IMR-90 (cell line): ENCODE measurements at regions not wholly inside any gene's neighbourhood (a gene's known extent, or its start where the extent isn't known, plus 50 kb on each side); places are given as distances from the start of the nearest gene placed in this dataset.
"Not testable (repeated sequence)": the region's sequence is repeated elsewhere in the genome, so short reads cannot be mapped to it uniquely, and the experiment has no call there.

Source experiments
- ATAC-seq: fragments of 200-7000 bp; cut with Tn5 transposase; 2 replicates; pipeline ENCODE4 v1.9.1; 2020; ENCODE audit warnings: low read depth, mild to moderate bottlenecking, moderate library complexity
- BruUV-seq: library from RNA; stranded (reverse); fragments of 400-500 nt; replicated peaks from 2 replicates; lab custom pipeline; 2021; lab: Mats Ljungman, UMichigan
- CTCF ChIA-PET: fragments of 300-600 bp; formaldehyde crosslinking; extraction: SDS; loops from one replicate; lab custom pipeline; 2021; ENCODE audit warnings: antibody characterized with exemption; lab: Yijun Ruan, JAX
- POLR2A ChIA-PET: fragments of 300-600 bp; sonication (Branson Sonifier 250); formaldehyde crosslinking; loops from one replicate; lab custom pipeline; 2022; ENCODE audit warnings: antibody characterized with exemption; ENCODE audit not compliant: unreplicated experiment; lab: Charles Lee
- DNase-seq: peaks from one replicate; pipeline ENCODE4 v3.0.0; 2013
- H2AFZ ChIP-seq: replicated peaks from 2 replicates; pipeline ENCODE3; 2013; ENCODE audit warnings: low read length, mild to moderate bottlenecking; ENCODE audit not compliant: poor library complexity
- H2AK5ac ChIP-seq: 2 replicates; pipeline ENCODE4 v1.6.1; 2013; ENCODE audit warnings: low read depth, low read length, inconsistent platforms
- H2AK9ac ChIP-seq: replicated peaks from 2 replicates; pipeline ENCODE3; 2013; ENCODE audit warnings: mild to moderate bottlenecking, low read depth, low read length, moderate library complexity; ENCODE audit not compliant: poor library complexity
- H2BK120ac ChIP-seq: 2 replicates; pipeline ENCODE4 v1.6.1; 2013; ENCODE audit warnings: low read depth, low read length, inconsistent platforms
- H2BK15ac ChIP-seq: 3 replicates; pipeline ENCODE4 v1.6.1; 2013; ENCODE audit warnings: low read depth, low read length, inconsistent platforms
- H2BK20ac ChIP-seq: 2 replicates; pipeline ENCODE4 v1.6.1; 2013; ENCODE audit warnings: low read depth, mild to moderate bottlenecking, inconsistent platforms, low read length, moderate library complexity
- H2BK5ac ChIP-seq: 2 replicates; pipeline ENCODE4 v1.6.1; 2013; ENCODE audit warnings: mild to moderate bottlenecking, low read depth, low read length, inconsistent platforms; ENCODE audit not compliant: poor library complexity, severe bottlenecking
- H3K14ac ChIP-seq: replicated peaks from 2 replicates; pipeline ENCODE4 v1.6.1; 2013; ENCODE audit warnings: low read depth, low read length, inconsistent platforms
- H3K18ac ChIP-seq: 2 replicates; pipeline ENCODE4 v1.6.1; 2013; ENCODE audit warnings: low read depth, low read length, control low read depth
- H3K23ac ChIP-seq: 2 replicates; pipeline ENCODE4 v1.6.1; 2013; ENCODE audit warnings: low read depth, low read length, inconsistent platforms
- H3K27ac ChIP-seq: 2 replicates; pipeline ENCODE4 v1.5.1; 2013; ENCODE audit warnings: mild to moderate bottlenecking, control low read depth, low read length; ENCODE audit not compliant: insufficient read depth
- H3K27me3 ChIP-seq: 2 replicates; pipeline ENCODE4 v1.6.1; 2013; ENCODE audit warnings: low read length; ENCODE audit not compliant: control insufficient read depth, insufficient read depth
- H3K36me3 ChIP-seq: 2 replicates; pipeline ENCODE4 v1.6.1; 2013; ENCODE audit warnings: low read length, mixed read lengths; ENCODE audit not compliant: control insufficient read depth, insufficient read depth
- H3K4ac ChIP-seq: 2 replicates; pipeline ENCODE4 v1.6.1; 2013; ENCODE audit warnings: low read depth, low read length, inconsistent platforms
- H3K4me1 ChIP-seq: 2 replicates; pipeline ENCODE4 v1.6.1; 2013; ENCODE audit warnings: low read length, mixed read lengths; ENCODE audit not compliant: control insufficient read depth, insufficient read depth
- H3K4me2 ChIP-seq: 2 replicates; pipeline ENCODE4 v1.6.1; 2013; ENCODE audit warnings: low read depth, mild to moderate bottlenecking, control low read depth, low read length, moderate library complexity
- H3K4me3 ChIP-seq: 2 replicates; pipeline ENCODE4 v1.5.1; 2013; ENCODE audit warnings: low read depth, mild to moderate bottlenecking, control low read depth, low read length, moderate library complexity; ENCODE audit not compliant: insufficient read depth
- H3K56ac ChIP-seq: 2 replicates; pipeline ENCODE4 v1.6.1; 2013; ENCODE audit warnings: low read length, inconsistent platforms; ENCODE audit not compliant: insufficient read depth; ENCODE audit errors: extremely low read depth
- H3K79me1 ChIP-seq, 2 experiments: 2 replicates each; pipeline ENCODE4 v1.6.1; 2013; ENCODE audit warnings: low read length in 2 of 2, inconsistent platforms in 1 of 2, low read depth in 1 of 2
- H3K9ac ChIP-seq: 2 replicates; pipeline ENCODE4 v1.6.1; 2013; ENCODE audit warnings: low read depth, low read length, control low read depth
- H3K9me1 ChIP-seq: 2 replicates; pipeline ENCODE4 v1.6.1; 2013; ENCODE audit warnings: low read length, inconsistent platforms; ENCODE audit not compliant: insufficient read depth
- H3K9me3 ChIP-seq: 2 replicates; pipeline ENCODE4 v1.6.1; 2013; ENCODE audit warnings: low read length; ENCODE audit not compliant: control insufficient read depth, insufficient read depth
- H4K20me1 ChIP-seq: 2 replicates; pipeline ENCODE4 v1.6.1; 2013; ENCODE audit warnings: low read length, inconsistent platforms; ENCODE audit not compliant: insufficient read depth
- H4K5ac ChIP-seq: 2 replicates; pipeline ENCODE4 v1.6.1; 2013; ENCODE audit warnings: mild to moderate bottlenecking, low read depth, low read length, control low read depth
- H4K8ac ChIP-seq, 2 experiments: 2 replicates each; pipeline ENCODE4 v1.6.1; 2013; ENCODE audit warnings: low read depth in 2 of 2, low read length in 2 of 2, control low read depth in 1 of 2, inconsistent platforms in 1 of 2
- H4K91ac ChIP-seq: 2 replicates; pipeline ENCODE4 v1.6.1; 2013; ENCODE audit warnings: low read depth, low read length, inconsistent platforms; ENCODE audit not compliant: insufficient read depth
- CHD1 ChIP-seq: IDR thresholded peaks from 2 replicates; pipeline ENCODE4 v1.6.1; 2012; ENCODE audit warnings: low read depth, low read length, improper control_type of control experiment
- MAZ ChIP-seq: IDR thresholded peaks from 2 replicates; pipeline ENCODE4 v1.6.1; 2012; ENCODE audit warnings: low read depth, mild to moderate bottlenecking, low read length, improper control_type of control experiment, moderate library complexity, borderline replicate concordance
- WGBS, 2 experiments: methylation state at CpG; one replicate each; pipeline versions ENCODE4 v1.1.5 to v1.1.7; 2013; ENCODE audit warnings: missing lambda C conversion rate in 2 of 2; ENCODE audit not compliant: insufficient read length in 1 of 2; ENCODE audit errors: extremely low coverage in 2 of 2; 5-methylcytosine and 5-hydroxymethylcytosine counted together
- dilution Hi-C: fragments of 300-500 bp; cut with HindIII; formaldehyde crosslinking; loops from one replicate; pipeline ENCODE4 v1.14.3; 2018; ENCODE audit warnings: low sequenced_read_pairs; ENCODE audit not compliant: unreplicated experiment
- in situ Hi-C: fragments of 300-500 bp; cut with MboI; formaldehyde crosslinking; loops from 3 replicates; pipeline ENCODE4 v1.14.3; 2019; ENCODE audit warnings: low sequenced_read_pairs, inconsistent platforms, mixed read lengths
- intact Hi-C: fragments of 100-400 bp; cut with micrococcal nuclease; formaldehyde crosslinking; loops from 2 replicates; pipeline ENCODE4 v1.10.0; 2022

DNA sequence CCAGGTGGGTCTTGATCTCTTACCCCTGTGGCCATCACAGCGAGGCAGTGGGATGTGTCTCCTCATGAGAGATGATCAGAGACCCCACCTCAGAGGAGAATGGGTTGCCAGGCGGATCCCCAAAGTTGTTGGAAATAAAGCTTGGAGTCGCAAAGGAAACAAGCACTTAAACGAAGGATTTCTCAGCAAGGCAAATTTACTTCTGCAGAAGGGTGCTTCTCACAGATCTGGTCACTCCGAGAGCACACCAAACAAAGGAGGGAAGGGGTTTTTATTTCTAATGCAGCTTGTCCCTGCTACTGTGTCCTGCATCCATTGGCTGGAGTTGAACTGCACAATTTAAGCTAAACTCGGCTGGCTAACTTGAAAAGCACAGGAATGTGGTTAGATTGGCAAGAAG, 466.6 kb upstream of the EYS start:
- Histone ChIP-seq H3K36me3 (no peaks in the 10 kb centered on the region), H3K79me1 (no peaks in the 10 kb centered on the region), H3K4me3 (no peak overlapping the region), H2BK5ac (no peak overlapping the region), H2BK15ac (no peak overlapping the region), H2AK9ac (no peak overlapping the region), H3K27ac (no peak overlapping the region), H4K5ac (no peak overlapping the region), H3K9me1 (no peaks in the 10 kb centered on the region), H3K4ac (no peak overlapping the region), H4K91ac (no peak overlapping the region), H3K9ac (no peak overlapping the region), H3K4me1 (no peaks in the 10 kb centered on the region), H2AFZ (no peak overlapping the region), H3K27me3 (no peaks in the 10 kb centered on the region), H3K56ac (no peak overlapping the region), H3K23ac (no peak overlapping the region), H3K14ac (no peak overlapping the region), H2BK120ac (no peak overlapping the region), H4K20me1 (no peaks in the 10 kb centered on the region), H3K9me3 (peaks cover 8% of the 10 kb centered on the region), H3K4me2 (no peak overlapping the region), H4K8ac (no peak overlapping the region), H3K18ac (no peak overlapping the region), H2AK5ac (no peak overlapping the region), H2BK20ac (no peak overlapping the region)
- intact Hi-C loops: no loop called here
- in situ Hi-C loops: no loop called here
- TF ChIP-seq CHD1 (no peak), MAZ (no peak)
- BruUV-seq: no TSS peak
- WGBS, 2 experiments: 57% methylated on average over 1 of the region's 6 CpGs; no CpG with 5 or more reads in 1 of the 2 experiments
- ATAC-seq: no peak
- ChIA-PET POLR2A (no interaction called here), CTCF (no interaction called here)
- no peak for DNase-seq
- dilution Hi-C loops: no loop called here

DNA sequence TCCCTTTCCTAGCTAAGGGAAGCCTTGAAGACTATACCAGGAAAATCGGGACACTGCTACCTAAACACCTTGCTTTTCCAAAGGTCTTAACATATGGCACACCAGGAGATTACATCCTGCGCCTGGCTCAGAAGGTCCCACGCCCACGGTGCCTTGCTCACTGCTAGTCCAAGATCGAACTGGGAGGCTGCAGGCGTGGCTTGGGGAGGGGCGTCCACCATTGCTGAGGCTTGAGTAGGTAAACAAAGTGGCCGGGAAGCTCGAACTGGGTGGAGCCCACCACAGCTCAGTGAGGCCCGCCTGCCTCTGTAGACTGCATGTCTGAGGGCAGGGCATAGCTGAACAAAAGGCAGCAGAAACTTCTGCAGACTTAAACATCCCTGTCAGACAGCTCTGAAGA, 459.7 kb upstream of the EYS start:
- H4K8ac ChIP-seq, intact Hi-C loops, H3K36me3 ChIP-seq, H3K4me3 ChIP-seq, H3K9me1 ChIP-seq, dilution Hi-C loops, H3K14ac ChIP-seq, H4K91ac ChIP-seq, H3K4ac ChIP-seq, H3K79me1 ChIP-seq, H2AFZ ChIP-seq, H2BK120ac ChIP-seq, in situ Hi-C loops, ATAC-seq, H2AK5ac ChIP-seq, H4K20me1 ChIP-seq, H2AK9ac ChIP-seq, H4K5ac ChIP-seq, H3K56ac ChIP-seq, H3K27me3 ChIP-seq, CTCF ChIA-PET, BruUV-seq, H2BK15ac ChIP-seq, H3K4me2 ChIP-seq, H3K9ac ChIP-seq, H2BK20ac ChIP-seq, DNase-seq, H3K23ac ChIP-seq, H3K27ac ChIP-seq, H3K18ac ChIP-seq, POLR2A ChIA-PET, H3K9me3 ChIP-seq, H3K4me1 ChIP-seq, H2BK5ac ChIP-seq: not testable (repeated sequence)
- 100% methylated on average over 2 of the region's 10 CpGs; no CpG with 5 or more reads in 1 of the 2 experiments for WGBS, 2 experiments
